OCI-LY7 (cell line): ENCODE measurements at regions not wholly inside any gene's neighbourhood (a gene's known extent, or its start where the extent isn't known, plus 50 kb on each side); places are given as distances from the start of the nearest gene placed in this dataset.

Source experiments
- EZH2phosphoT487 ChIP-seq: fragments of 200-600 bp; sonication (generic); IDR thresholded peaks from 2 replicates; pipeline ENCODE4 v1.6.1; 2018; ENCODE audit warnings: low read depth, borderline replicate concordance, mild to moderate bottlenecking, mixed run types, antibody characterized with exemption, low read length, moderate library complexity, mixed read lengths
- TF ChIP-seq, protein P1 (sequence below): fragments of 200-600 bp; sonication (generic); conservative IDR thresholded peaks from 2 replicates; pipeline ENCODE4 v1.5.1; 2014; ENCODE audit warnings: mild to moderate bottlenecking, antibody characterized with exemption, low read length, moderate library complexity, mixed read lengths

DNA sequence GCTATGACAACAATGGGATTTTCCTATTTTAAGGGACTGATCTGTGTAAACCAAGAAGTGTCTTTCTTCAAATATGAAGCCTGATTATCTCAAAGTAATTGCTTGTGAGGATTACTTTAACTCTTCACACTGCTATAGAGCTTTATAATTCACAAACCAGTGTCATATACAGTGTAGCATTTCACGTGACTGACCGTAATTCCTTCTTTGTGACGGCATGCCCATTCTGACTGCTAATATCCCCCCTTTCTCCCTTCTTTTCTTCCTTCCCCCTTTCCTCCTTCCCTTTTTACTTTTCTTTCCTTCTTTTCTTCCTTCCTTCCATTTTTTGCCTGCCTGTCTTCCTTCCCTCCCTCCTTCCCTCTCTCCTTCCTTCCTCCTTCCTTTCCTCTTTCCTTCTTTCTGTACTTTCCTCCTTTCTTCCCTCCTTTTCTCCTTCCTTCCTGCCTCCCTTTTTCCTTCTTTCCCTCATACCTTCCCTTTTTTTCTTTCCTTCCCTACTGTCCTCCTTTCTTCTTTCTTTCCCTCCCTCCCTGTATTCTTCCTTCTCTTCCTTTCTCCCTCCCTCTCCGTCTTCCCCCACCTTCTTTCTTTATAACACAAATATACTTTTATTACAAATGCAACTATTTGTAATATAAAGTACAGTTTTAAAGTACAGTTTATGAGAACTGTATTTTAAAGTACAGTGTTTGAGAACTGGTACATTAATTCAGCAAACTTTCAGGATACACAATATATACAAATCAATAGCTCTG is 75.0 kb upstream of the EXOC2 start:
- TF ChIP-seq, protein P1, sequence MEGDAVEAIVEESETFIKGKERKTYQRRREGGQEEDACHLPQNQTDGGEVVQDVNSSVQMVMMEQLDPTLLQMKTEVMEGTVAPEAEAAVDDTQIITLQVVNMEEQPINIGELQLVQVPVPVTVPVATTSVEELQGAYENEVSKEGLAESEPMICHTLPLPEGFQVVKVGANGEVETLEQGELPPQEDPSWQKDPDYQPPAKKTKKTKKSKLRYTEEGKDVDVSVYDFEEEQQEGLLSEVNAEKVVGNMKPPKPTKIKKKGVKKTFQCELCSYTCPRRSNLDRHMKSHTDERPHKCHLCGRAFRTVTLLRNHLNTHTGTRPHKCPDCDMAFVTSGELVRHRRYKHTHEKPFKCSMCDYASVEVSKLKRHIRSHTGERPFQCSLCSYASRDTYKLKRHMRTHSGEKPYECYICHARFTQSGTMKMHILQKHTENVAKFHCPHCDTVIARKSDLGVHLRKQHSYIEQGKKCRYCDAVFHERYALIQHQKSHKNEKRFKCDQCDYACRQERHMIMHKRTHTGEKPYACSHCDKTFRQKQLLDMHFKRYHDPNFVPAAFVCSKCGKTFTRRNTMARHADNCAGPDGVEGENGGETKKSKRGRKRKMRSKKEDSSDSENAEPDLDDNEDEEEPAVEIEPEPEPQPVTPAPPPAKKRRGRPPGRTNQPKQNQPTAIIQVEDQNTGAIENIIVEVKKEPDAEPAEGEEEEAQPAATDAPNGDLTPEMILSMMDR = no peak
- TF ChIP-seq EZH2phosphoT487 = no peak
